Panc1 (cell line): ENCODE measurements at regions not wholly inside any gene's neighbourhood (a gene's known extent, or its start where the extent isn't known, plus 50 kb on each side); places are given as distances from the start of the nearest gene placed in this dataset.

ENCODE experiments used
- ATAC-seq: fragments of 200-7000 bp; cut with Tn5 transposase; 2 replicates; pipeline ENCODE4 v1.9.1; 2020; ENCODE audit warnings: mild to moderate bottlenecking, moderate library complexity
- BruUV-seq: library from RNA; stranded (reverse); fragments of 400-500 nt; replicated peaks from 2 replicates; lab custom pipeline; 2021; lab: Mats Ljungman, UMichigan
- CTCF ChIA-PET: fragments of 300-600 bp; sonication (Branson Sonifier 250); formaldehyde crosslinking; loops from one replicate; lab custom pipeline; 2022; ENCODE audit warnings: antibody characterized with exemption; lab: Charles Lee
- POLR2A ChIA-PET: fragments of 300-600 bp; sonication (Branson Sonifier 250); formaldehyde crosslinking; loops from one replicate; lab custom pipeline; 2022; ENCODE audit warnings: antibody characterized with exemption; lab: Charles Lee
- DNase-seq: peaks from one replicate; pipeline ENCODE4 v3.0.0-alpha.2; 2010; ENCODE audit warnings: low read depth, low spot score
- H3K27ac ChIP-seq: 2 replicates; pipeline ENCODE4 v1.5.1; 2011; ENCODE audit warnings: mild to moderate bottlenecking, low read length, inconsistent platforms
- H3K27me3 ChIP-seq: fragments of 200-500 bp; sonication (Bioruptor generic); 2 replicates; pipeline ENCODE4 v1.6.0; 2014; ENCODE audit warnings: low read length, inconsistent platforms; ENCODE audit not compliant: control insufficient read depth, insufficient read depth
- H3K36me3 ChIP-seq: fragments of 200-500 bp; sonication (Bioruptor generic); 2 replicates; pipeline ENCODE4 v1.5.1; 2014; ENCODE audit warnings: inconsistent platforms, mild to moderate bottlenecking, low read length, moderate library complexity; ENCODE audit not compliant: control insufficient read depth, insufficient read depth
- H3K4me1 ChIP-seq: 2 replicates; pipeline ENCODE4 v1.5.1; 2011; ENCODE audit warnings: inconsistent platforms, mild to moderate bottlenecking, low read length, moderate library complexity; ENCODE audit not compliant: control insufficient read depth, insufficient read depth
- H3K4me3 ChIP-seq, 2 experiments: 2 replicates each; pipeline ENCODE4 v1.5.1; 2011 to 2012; ENCODE audit warnings: low read depth in 2 of 2, low read length in 2 of 2, mild to moderate bottlenecking in 2 of 2, inconsistent platforms in 1 of 2, moderate library complexity in 1 of 2
- H3K9me3 ChIP-seq: fragments of 200-500 bp; sonication (Bioruptor generic); 2 replicates; pipeline ENCODE4 v1.5.1; 2014; ENCODE audit warnings: low read depth, mild to moderate bottlenecking, inconsistent platforms, low read length, moderate library complexity; ENCODE audit not compliant: control insufficient read depth, insufficient read depth
- CTCF ChIP-seq: fragments of 450-650 bp; IDR thresholded peaks from 2 replicates; pipeline ENCODE4 v1.5.1; 2017; ENCODE audit warnings: mild to moderate bottlenecking
- POLR2AphosphoS5 ChIP-seq: IDR thresholded peaks from 2 replicates; pipeline ENCODE4 v1.6.1; 2012; ENCODE audit warnings: mild to moderate bottlenecking, low read depth, low read length, moderate library complexity
- REST ChIP-seq, 2 experiments: IDR thresholded peaks; 2 replicates each; pipeline ENCODE4 v1.6.1; 2011 to 2012; ENCODE audit warnings: low read depth in 2 of 2, control low read depth in 1 of 2, low read length in 1 of 2, mild to moderate bottlenecking in 1 of 2, moderate library complexity in 1 of 2; ENCODE audit not compliant: insufficient read depth in 1 of 2
- SIN3A ChIP-seq: IDR thresholded peaks from 2 replicates; pipeline ENCODE4 v1.6.1; 2012; ENCODE audit warnings: low read depth, mild to moderate bottlenecking, low read length, moderate library complexity, borderline replicate concordance; ENCODE audit not compliant: insufficient read depth
- TCF7L2 ChIP-seq: IDR thresholded peaks from 2 replicates; pipeline ENCODE4 v1.6.1; 2011; ENCODE audit warnings: mild to moderate bottlenecking, low read depth, low read length, inconsistent platforms
- in situ Hi-C: cut with HindIII; loops from 2 replicates; pipeline ENCODE4 v1.10.0; 2016; ENCODE audit warnings: low sequenced_read_pairs, low pct_unique_long_range_greater_than_20kb
- intact Hi-C: fragments of 100-400 bp; cut with micrococcal nuclease; formaldehyde crosslinking; loops from one replicate; pipeline ENCODE4 v1.10.0; 2022; ENCODE audit not compliant: unreplicated experiment

GRCh38 chr3:117454908-117455307 is 745.3 kb downstream of the TUSC7 start:
- Histone ChIP-seq H3K4me1 (no peaks in the 10 kb centered on the region), H3K4me3 (no peak overlapping the region), H3K9me3 (no peaks in the 10 kb centered on the region), H3K36me3 (no peaks in the 10 kb centered on the region), H3K27ac (no peak overlapping the region), H3K27me3 (no peaks in the 10 kb centered on the region)
- DNase-seq (no peak), ATAC-seq (no peak)
- POLR2A ChIA-PET: no interaction called here
- BruUV-seq: no TSS peak
- no peak for TF ChIP-seq SIN3A
- TF ChIP-seq CTCF: no peak
- TF ChIP-seq TCF7L2: no peak
- no peak for TF ChIP-seq REST (IDR thresholded peaks at IDR 0.05; ENCODE audit: insufficient read depth in 1 of 2, low read depth in 2 of 2, low read length in 1 of 2)
- no peak for TF ChIP-seq POLR2AphosphoS5
- intact Hi-C loops (no loop called here), in situ Hi-C loops (no loop called here)
- CTCF ChIA-PET: no interaction called here

GRCh38 chr3:117455782-117456181 is 746.2 kb downstream of the TUSC7 start:
- POLR2A ChIA-PET: no interaction called here

More at GRCh38 chr3:117455782-117456181, 746.2 kb downstream of the TUSC7 start:
- TF ChIP-seq REST (IDR thresholded peaks at IDR 0.05; ENCODE audit: insufficient read depth in 1 of 2, low read depth in 2 of 2, low read length in 1 of 2) (no peak), POLR2AphosphoS5 (no peak), TCF7L2 (no peak), SIN3A (no peak), CTCF (no peak)
- intact Hi-C loops: no loop called here
- no peaks in the 10 kb centered on the region for H3K36me3 ChIP-seq
- ATAC-seq: no peak
- in situ Hi-C loops: no loop called here
- H3K4me1 ChIP-seq: no peaks in the 10 kb centered on the region
- no peak overlapping the region for H3K4me3 ChIP-seq
- no TSS peak for BruUV-seq
- CTCF ChIA-PET: no interaction called here
- H3K27ac ChIP-seq: no peak overlapping the region
- no peak for DNase-seq
- no peaks in the 10 kb centered on the region for H3K27me3 ChIP-seq
- no peaks in the 10 kb centered on the region for H3K9me3 ChIP-seq
